ENCODE measurements at regions not wholly inside any gene's neighbourhood (a gene's known extent, or its start where the extent isn't known, plus 50 kb on each side); places are given as distances from the start of the nearest gene placed in this dataset.

DNA sequence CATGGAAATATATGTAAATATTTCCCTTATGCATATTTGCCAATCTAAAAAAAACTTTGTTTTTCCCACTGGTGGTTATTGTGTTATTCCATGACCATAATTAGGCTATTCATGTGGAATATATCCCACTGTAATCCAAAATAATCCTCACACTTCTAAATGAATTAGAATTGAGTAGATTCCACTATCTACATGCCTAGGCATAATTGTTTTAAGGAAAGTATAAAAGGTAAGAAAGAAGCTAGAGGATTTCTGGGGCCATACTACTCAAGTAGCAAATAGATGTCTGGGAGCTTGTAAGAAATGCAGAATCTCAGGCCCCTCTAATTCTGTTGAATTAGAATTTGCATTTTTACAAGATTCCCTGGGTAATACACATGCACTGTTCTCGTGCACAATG is 83.5 kb upstream of the RRP15 start:
- H2BK5ac ChIP-seq (ENCODE audit: low read depth, low read length): no peak overlapping the region
- no peak overlapping the region for H4K5ac ChIP-seq (ENCODE audit: insufficient read length, low read depth, low read length)
- H3K56ac ChIP-seq (replicated peaks; ENCODE audit: insufficient read length, low read depth, low read length): no peak overlapping the region
- H2BK15ac ChIP-seq (ENCODE audit: low read length): no peak overlapping the region
- no peak overlapping the region for H2BK120ac ChIP-seq (replicated peaks; ENCODE audit: low read depth, low read length)
- H3K23ac ChIP-seq (ENCODE audit: insufficient read length): no peak overlapping the region
- H3K9me3 ChIP-seq (ENCODE audit: insufficient read depth in 2 of 2, low read depth in 1 of 2, low read length in 1 of 2): no peaks in the 10 kb centered on the region
- FAIRE-seq (no peak), DNase-seq (ENCODE audit: low read depth in 1 of 2, low spot score in 2 of 2) (no peak)
- H2BK20ac ChIP-seq (ENCODE audit: low read length): no peak overlapping the region
- no peaks in the 10 kb centered on the region for H3K4me1 ChIP-seq (replicated peaks in 1 of 4; ENCODE audit: control insufficient read depth in 3 of 4, insufficient read depth in 4 of 4, low read length in 3 of 4)
- H2AK5ac ChIP-seq (ENCODE audit: low read depth, low read length): no peak overlapping the region
- H4K91ac ChIP-seq (replicated peaks; ENCODE audit: insufficient read length, low read length): no peak overlapping the region
- H3K36me3 ChIP-seq (ENCODE audit: control insufficient read depth in 2 of 4, insufficient read depth in 4 of 4, low read length in 3 of 4): no peaks in the 10 kb centered on the region
- no peaks in the 10 kb centered on the region for H3K27me3 ChIP-seq (replicated peaks in 1 of 4; ENCODE audit: control insufficient read depth in 3 of 4, extremely low read depth in 1 of 4, insufficient read depth in 3 of 4, low read length in 3 of 4)
- ChIA-PET POLR2A (ENCODE audit: partially characterized antibody) (no interaction called here), CTCF (ENCODE audit: partially characterized antibody) (interaction anchor here (0.5 to 2.0 kb wide), 3 partner anchors 12 to 176 kb away, joined by 3 to 7 read pairs (median 3); no protein-coding TSS in a partner anchor)
- no peaks in the 10 kb centered on the region for H4K20me1 ChIP-seq (replicated peaks in 1 of 2; ENCODE audit: control insufficient read depth in 1 of 2, insufficient read depth in 2 of 2, low read length in 2 of 2)
- H3K18ac ChIP-seq (ENCODE audit: extremely low read depth, low read length): no peak overlapping the region
- no peaks in the 10 kb centered on the region for H3K23me2 ChIP-seq (ENCODE audit: low read depth, low read length)
- no peak overlapping the region for H3K27ac ChIP-seq (ENCODE audit: low read depth, low read length)
- no peaks in the 10 kb centered on the region for H3K79me2 ChIP-seq (ENCODE audit: control insufficient read depth in 1 of 2, insufficient read depth in 2 of 2, low read length in 2 of 2)
- no peaks in the 10 kb centered on the region for H3K79me1 ChIP-seq (ENCODE audit: low read depth, low read length)
- WGBS, 2 experiments (ENCODE audit: extremely low coverage in 1 of 2, insufficient coverage in 1 of 2, insufficient read length in 1 of 2, insufficient replicate concordance in 2 of 2, low coverage in 1 of 2, low lambda C conversion rate in 2 of 2, missing lambda C conversion rate in 1 of 2): 91% methylated on average over 1 of the region's 1 CpG; no CpG with 5 or more reads in 1 of the 2 experiments
- no peak overlapping the region for H4K8ac ChIP-seq (ENCODE audit: extremely low read depth, insufficient read depth, low read length)
- H3K4me2 ChIP-seq (ENCODE audit: insufficient read depth in 1 of 2, low read depth in 2 of 2, low read length in 2 of 2): no peak overlapping the region
- no peak overlapping the region for H3K4me3 ChIP-seq (ENCODE audit: extremely low read depth in 1 of 4, insufficient read depth in 2 of 4, low read depth in 3 of 4, low read length in 4 of 4)
- no peak overlapping the region for H3K14ac ChIP-seq (ENCODE audit: insufficient read length)
- no peak overlapping the region for H3K9ac ChIP-seq (replicated peaks in 1 of 4; ENCODE audit: extremely low read depth in 1 of 4, low read depth in 3 of 4, low read length in 3 of 4)
- no peak overlapping the region for H2BK12ac ChIP-seq (ENCODE audit: low read depth, low read length)
- H3K4ac ChIP-seq (replicated peaks; ENCODE audit: insufficient read length, low read depth, low read length): no peak overlapping the region
- H2AFZ ChIP-seq (ENCODE audit: low read length): no peak overlapping the region
- TF ChIP-seq KDM5A (IDR thresholded peaks at IDR 0.05; ENCODE audit: low read length) (no peak), RBBP5 (IDR thresholded peaks at IDR 0.05; ENCODE audit: borderline replicate concordance, low read depth, low read length) (no peak)
